ENCODE measurements at regions not wholly inside any gene's neighbourhood (a gene's known extent, or its start where the extent isn't known, plus 50 kb on each side); places are given as distances from the start of the nearest gene placed in this dataset.

DNA sequence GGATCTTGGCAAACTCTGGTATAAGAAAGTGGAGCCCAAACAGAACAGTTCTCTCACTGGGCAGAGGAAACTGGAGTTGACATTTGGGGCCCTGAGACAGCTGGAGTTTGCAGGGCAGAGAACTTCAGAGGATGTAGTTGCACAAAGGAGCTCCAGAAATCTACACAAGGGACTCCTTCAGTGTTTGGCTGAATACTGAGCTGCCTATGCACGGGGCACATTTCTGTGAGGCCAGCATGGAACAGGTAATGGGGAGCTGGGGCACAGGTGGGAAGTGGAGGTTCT lies 169.3 kb downstream of the ANKRD60 start:
- TF ChIP-seq, protein P1, sequence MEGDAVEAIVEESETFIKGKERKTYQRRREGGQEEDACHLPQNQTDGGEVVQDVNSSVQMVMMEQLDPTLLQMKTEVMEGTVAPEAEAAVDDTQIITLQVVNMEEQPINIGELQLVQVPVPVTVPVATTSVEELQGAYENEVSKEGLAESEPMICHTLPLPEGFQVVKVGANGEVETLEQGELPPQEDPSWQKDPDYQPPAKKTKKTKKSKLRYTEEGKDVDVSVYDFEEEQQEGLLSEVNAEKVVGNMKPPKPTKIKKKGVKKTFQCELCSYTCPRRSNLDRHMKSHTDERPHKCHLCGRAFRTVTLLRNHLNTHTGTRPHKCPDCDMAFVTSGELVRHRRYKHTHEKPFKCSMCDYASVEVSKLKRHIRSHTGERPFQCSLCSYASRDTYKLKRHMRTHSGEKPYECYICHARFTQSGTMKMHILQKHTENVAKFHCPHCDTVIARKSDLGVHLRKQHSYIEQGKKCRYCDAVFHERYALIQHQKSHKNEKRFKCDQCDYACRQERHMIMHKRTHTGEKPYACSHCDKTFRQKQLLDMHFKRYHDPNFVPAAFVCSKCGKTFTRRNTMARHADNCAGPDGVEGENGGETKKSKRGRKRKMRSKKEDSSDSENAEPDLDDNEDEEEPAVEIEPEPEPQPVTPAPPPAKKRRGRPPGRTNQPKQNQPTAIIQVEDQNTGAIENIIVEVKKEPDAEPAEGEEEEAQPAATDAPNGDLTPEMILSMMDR (conservative IDR thresholded peaks at IDR 0.05) = no peak
- no peak for TF ChIP-seq ZFX (IDR thresholded peaks at IDR 0.05)
